Glomerular visceral epithelial cell (primary cell): ENCODE measurements at regions not wholly inside any gene's neighbourhood (a gene's known extent, or its start where the extent isn't known, plus 50 kb on each side); places are given as distances from the start of the nearest gene placed in this dataset.

Experiments used
- DNase-seq: peaks from one replicate; pipeline ENCODE4 v3.0.0-alpha.2; 2016; ENCODE audit errors: extremely low spot score

- no peak for DNase-seq
Observed at GRCh38 chrX:115491766-115492165, 69.2 kb upstream of the PLS3 start.

- DNase-seq, result no peak
Observed at GRCh38 chrX:115493015-115493414, 68.0 kb upstream of the PLS3 start.

GRCh38 chrX:115494161-115494560, 66.8 kb upstream of the PLS3 start:
- no peak for DNase-seq

GRCh38 chrX:115499112-115499805, 61.7 kb upstream of the PLS3 start:
- no peak for DNase-seq

GRCh38 chrX:115503099-115503498, 57.9 kb upstream of the PLS3 start:
- DNase-seq, result no peak

GRCh38 chrX:115504167-115504566, 56.8 kb upstream of the PLS3 start:
- DNase-seq, result no peak
